Smooth muscle cell (in vitro differentiated cells): ENCODE measurements at regions not wholly inside any gene's neighbourhood (a gene's known extent, or its start where the extent isn't known, plus 50 kb on each side); places are given as distances from the start of the nearest gene placed in this dataset.

Experiments
- DNase-seq: peaks from one replicate; lab custom pipeline; 2025; ENCODE audit not compliant: unreplicated experiment; lab: John Stamatoyannopoulos, UW
- H2AFZ ChIP-seq: fragments of 200-600 bp; sonication (generic); 2 replicates; pipeline ENCODE4 v1.6.0; 2016; ENCODE audit warnings: antibody characterized with exemption, low read depth, mild to moderate bottlenecking
- H3F3A ChIP-seq: fragments of 200-600 bp; sonication (generic); 2 replicates; pipeline ENCODE4 v1.6.0; 2017; ENCODE audit warnings: antibody characterized with exemption, low read depth
- H3K27ac ChIP-seq: fragments of 200-600 bp; sonication (generic); 2 replicates; pipeline ENCODE4 v1.5.1; 2016; ENCODE audit warnings: low read depth, mild to moderate bottlenecking
- H3K27me3 ChIP-seq: fragments of 200-600 bp; sonication (generic); 2 replicates; pipeline ENCODE4 v1.6.1; 2016; ENCODE audit warnings: low read depth, mild to moderate bottlenecking
- H3K36me3 ChIP-seq: fragments of 200-600 bp; sonication (generic); 2 replicates; pipeline ENCODE4 v1.5.1; 2016; ENCODE audit warnings: low read depth
- H3K4me1 ChIP-seq: fragments of 200-600 bp; sonication (generic); 2 replicates; pipeline ENCODE4 v1.5.1; 2016; ENCODE audit warnings: low read depth
- H3K4me2 ChIP-seq: fragments of 200-600 bp; sonication (generic); 2 replicates; pipeline ENCODE4 v1.6.0; 2016; ENCODE audit warnings: mild to moderate bottlenecking
- H3K4me3 ChIP-seq: fragments of 200-600 bp; sonication (generic); 2 replicates; pipeline ENCODE4 v1.5.1; 2016; ENCODE audit warnings: mild to moderate bottlenecking
- H3K79me2 ChIP-seq: fragments of 200-600 bp; sonication (generic); 2 replicates; pipeline ENCODE4 v1.6.0; 2016; ENCODE audit warnings: low read depth, mild to moderate bottlenecking
- H3K9ac ChIP-seq: fragments of 200-600 bp; sonication (generic); 2 replicates; pipeline ENCODE4 v1.6.0; 2016; ENCODE audit warnings: low read depth
- H3K9me3 ChIP-seq: fragments of 200-600 bp; sonication (generic); replicated peaks from 2 replicates; pipeline ENCODE4 v1.5.1; 2016; ENCODE audit warnings: low read depth
- H4K20me1 ChIP-seq: fragments of 200-600 bp; sonication (generic); 2 replicates; pipeline ENCODE4 v1.6.0; 2016; ENCODE audit warnings: low read depth
- CTCF ChIP-seq: fragments of 200-600 bp; sonication (generic); IDR thresholded peaks from 2 replicates; pipeline ENCODE4 v1.5.1; 2017; ENCODE audit warnings: borderline replicate concordance, mild to moderate bottlenecking, antibody characterized with exemption; ENCODE audit not compliant: insufficient read depth, poor library complexity, severe bottlenecking
- WGBS: methylation state at CpG from one replicate; pipeline ENCODE4 v1.1.7; 2016; ENCODE audit warnings: low lambda C conversion rate; 5-methylcytosine and 5-hydroxymethylcytosine counted together

- Histone ChIP-seq H4K20me1 (no peaks in the 10 kb centered on the region), H3K27me3 (peaks cover 3% of the 10 kb centered on the region), H3K4me1 (peaks cover 3% of the 10 kb centered on the region), H3K4me2 (no peak overlapping the region), H2AFZ (no peak overlapping the region), H3K4me3 (no peak overlapping the region), H3K36me3 (no peaks in the 10 kb centered on the region), H3K9ac (no peak overlapping the region), H3F3A (no peaks in the 10 kb centered on the region), H3K27ac (no peak overlapping the region), H3K9me3 (no peaks in the 10 kb centered on the region), H3K79me2 (no peaks in the 10 kb centered on the region)
- no peak for DNase-seq
- 57% methylated on average over 1 of the region's 1 CpG for WGBS
- no peak for TF ChIP-seq CTCF
Observed at GRCh38 chr3:68239542-68239941, 585.1 kb upstream of the SUCLG2 start.

GRCh38 chr3:68234076-68234780 lies 579.8 kb upstream of the SUCLG2 start:
- H3K36me3 ChIP-seq, result no peaks in the 10 kb centered on the region
- no peak overlapping the region for H3K9ac ChIP-seq
- 88% methylated on average over 8 of the region's 8 CpGs for WGBS
- H3K4me2 ChIP-seq, result no peak overlapping the region
- no peaks in the 10 kb centered on the region for H3K4me1 ChIP-seq
- TF ChIP-seq CTCF, result no peak
- H2AFZ ChIP-seq, result no peak overlapping the region
- H3F3A ChIP-seq, result no peaks in the 10 kb centered on the region
- no peak overlapping the region for H3K27ac ChIP-seq
- no peak for DNase-seq
- H3K27me3 ChIP-seq, result peaks cover 3% of the 10 kb centered on the region
- H3K4me3 ChIP-seq, result no peak overlapping the region
- H3K9me3 ChIP-seq, result no peaks in the 10 kb centered on the region
- H3K79me2 ChIP-seq, result no peaks in the 10 kb centered on the region
- no peaks in the 10 kb centered on the region for H4K20me1 ChIP-seq

- WGBS, result 93% methylated on average over 1 of the region's 1 CpG
- no peaks in the 10 kb centered on the region for H4K20me1 ChIP-seq
- H2AFZ ChIP-seq, result no peak overlapping the region
Observed at GRCh38 chr3:68228856-68229255, 574.4 kb upstream of the SUCLG2 start.

More at GRCh38 chr3:68228856-68229255, 574.4 kb upstream of the SUCLG2 start:
- no peak overlapping the region for H3K4me2 ChIP-seq
- no peaks in the 10 kb centered on the region for H3K9me3 ChIP-seq
- no peaks in the 10 kb centered on the region for H3F3A ChIP-seq
- DNase-seq, result no peak
- no peaks in the 10 kb centered on the region for H3K4me1 ChIP-seq
- no peak overlapping the region for H3K9ac ChIP-seq
- peaks cover 20% of the 10 kb centered on the region for H3K27me3 ChIP-seq
- TF ChIP-seq CTCF, result no peak
- H3K79me2 ChIP-seq, result no peaks in the 10 kb centered on the region
- no peak overlapping the region for H3K4me3 ChIP-seq
- no peaks in the 10 kb centered on the region for H3K36me3 ChIP-seq
- H3K27ac ChIP-seq, result no peak overlapping the region
